ENCODE measurements at regions not wholly inside any gene's neighbourhood (a gene's known extent, or its start where the extent isn't known, plus 50 kb on each side); places are given as distances from the start of the nearest gene placed in this dataset.

DNA sequence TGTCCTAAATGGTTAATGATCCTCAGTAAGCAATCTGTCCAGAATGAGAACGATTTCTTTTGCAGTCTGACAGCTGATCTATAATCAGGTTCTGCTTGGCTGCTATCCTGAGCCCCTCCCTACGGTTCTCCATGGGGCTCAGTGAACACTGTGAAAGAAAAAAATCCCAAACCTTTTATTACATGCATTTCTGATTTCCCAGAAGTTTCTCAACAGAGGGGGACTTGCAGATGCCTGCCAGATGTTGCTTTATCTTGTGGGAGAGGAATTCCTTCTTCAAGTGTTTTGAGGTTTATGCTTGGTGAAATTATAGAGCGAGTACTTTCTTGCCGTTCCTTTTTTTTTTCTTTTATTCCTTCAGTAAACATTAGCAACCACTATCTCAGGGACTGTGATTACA, 531.9 kb upstream of the ISX start:
- TF ChIP-seq POLR2A (IDR thresholded peaks at IDR 0.05; ENCODE audit: low read length) (no peak), GATA1 (IDR thresholded peaks at IDR 0.05; ENCODE audit: low read depth, low read length) (no peak)

Data from erythroblast (primary cell).